ENCODE measurements at regions not wholly inside any gene's neighbourhood (a gene's known extent, or its start where the extent isn't known, plus 50 kb on each side); places are given as distances from the start of the nearest gene placed in this dataset.
"Not testable (repeated sequence)": the region's sequence is repeated elsewhere in the genome, so short reads cannot be mapped to it uniquely, and the experiment has no call there.

GRCh38 chrX:75673468-75673867, 111.6 kb downstream of the MAGEE2 start:
- no peak for DNase-seq (ENCODE audit: low spot score)

GRCh38 chrX:75655627-75656026, 129.4 kb downstream of the MAGEE2 start:
- no peak for DNase-seq (ENCODE audit: low spot score)

- no peak for DNase-seq (ENCODE audit: low spot score)
These were observed 127.0 kb upstream of the ZDHHC15 start for GRCh38 chrX:75649829-75650228.

GRCh38 chrX:75648803-75649588, 126.2 kb upstream of the ZDHHC15 start:
- no peak for DNase-seq (ENCODE audit: low spot score)

- DNase-seq (ENCODE audit: low spot score) = no peak
These were observed 120.0 kb upstream of the ZDHHC15 start for GRCh38 chrX:75642811-75643361.

GRCh38 chrX:75638332-75638731, 115.5 kb upstream of the ZDHHC15 start:
- DNase-seq (ENCODE audit: low spot score) = no peak

- no peak for DNase-seq (ENCODE audit: low spot score)
These were observed 102.4 kb upstream of the ZDHHC15 start for GRCh38 chrX:75625232-75625631.

GRCh38 chrX:75623535-75623934, 100.7 kb upstream of the ZDHHC15 start:
- no peak for DNase-seq (ENCODE audit: low spot score)

- no peak for DNase-seq (ENCODE audit: low spot score)
These were observed 86.6 kb upstream of the ZDHHC15 start for GRCh38 chrX:75609406-75609805.

- DNase-seq (ENCODE audit: low spot score) = peak; percentile 11
These were observed 81.0 kb upstream of the ZDHHC15 start for GRCh38 chrX:75603833-75604232.

- DNase-seq (ENCODE audit: low spot score) = not testable (repeated sequence)
These were observed 79.2 kb upstream of the ZDHHC15 start for GRCh38 chrX:75602022-75602421.

GRCh38 chrX:75596178-75596577, 73.3 kb upstream of the ZDHHC15 start:
- no peak for DNase-seq (ENCODE audit: low spot score)

GRCh38 chrX:75593186-75593585, 70.3 kb upstream of the ZDHHC15 start:
- DNase-seq (ENCODE audit: low spot score) = not testable (repeated sequence)

GRCh38 chrX:75582511-75582910, 59.7 kb upstream of the ZDHHC15 start:
- no peak for DNase-seq (ENCODE audit: low spot score)
